ENCODE measurements at regions not wholly inside any gene's neighbourhood (a gene's known extent, or its start where the extent isn't known, plus 50 kb on each side); places are given as distances from the start of the nearest gene placed in this dataset.

GRCh38 chr5:175146733-175147132 is 297.2 kb downstream of the DRD1 start:
- TF ChIP-seq CTCF (IDR thresholded peaks at IDR 0.05) (no peak), POLR2A (IDR thresholded peaks at IDR 0.05) (no peak)

Data from heart left ventricle (tissue), 13 donors.